ENCODE measurements at regions not wholly inside any gene's neighbourhood (a gene's known extent, or its start where the extent isn't known, plus 50 kb on each side); places are given as distances from the start of the nearest gene placed in this dataset.

- TF ChIP-seq CTCF (IDR thresholded peaks at IDR 0.05): no peak
- no peak for TF ChIP-seq POLR2A (IDR thresholded peaks at IDR 0.05)
- TF ChIP-seq POLR2AphosphoS5 (IDR thresholded peaks at IDR 0.05): no peak
Measured at GRCh38 chrX:138026211-138026610, 460.3 kb downstream of the ZIC3 start.

Measured in breast epithelium (tissue), 3 donors.